K562 (cell line): ENCODE measurements at regions not wholly inside any gene's neighbourhood (a gene's known extent, or its start where the extent isn't known, plus 50 kb on each side); places are given as distances from the start of the nearest gene placed in this dataset.

Source experiments
- ATAC-seq: fragments of 200-7000 bp; cut with Tn5 transposase; 3 replicates; pipeline ENCODE4 v1.9.1; 2020; ENCODE audit warnings: moderate library complexity
- BruUV-seq: library from RNA; stranded (reverse); fragments of 400-500 nt; replicated peaks from 2 replicates; lab custom pipeline; 2021; lab: Mats Ljungman, UMichigan
- CTCF ChIA-PET: fragments of 300-600 bp; formaldehyde crosslinking; extraction: SDS; loops from one replicate; lab custom pipeline; 2021; ENCODE audit warnings: low intra/inter-chr PET ratio; lab: Yijun Ruan, JAX
- POLR2A ChIA-PET: fragments of 300-600, 350-650 bp; sonication (Branson Sonifier 250); formaldehyde crosslinking; extraction: SDS; loops from one replicate; lab custom pipeline; 2021; ENCODE audit warnings: antibody characterized with exemption, inconsistent platforms; lab: Yijun Ruan, JAX
- DNase-seq, 4 experiments: peaks; one replicate each; pipeline versions ENCODE4 v3.0.0 to v3.0.0-alpha.2; 2011 to 2018; ENCODE audit warnings: low spot score in 3 of 4, mixed read lengths in 3 of 4; ENCODE audit errors: extremely low read depth in 1 of 4
- FAIRE-seq: peaks from 2 replicates; lab custom pipeline; 2011; peaks lifted over from hg19 to GRCh38; lab: Jason Lieb, UNC
- H2AFZ ChIP-seq: 2 replicates; pipeline ENCODE4 v1.6.0; 2011; ENCODE audit warnings: low read depth, low read length, control low read depth, inconsistent platforms
- H3K27ac ChIP-seq: fragments of 200-600 bp; 3 replicates; pipeline ENCODE4 v1.8.0; 2011; ENCODE audit warnings: low read depth, mild to moderate bottlenecking, control low read depth, inconsistent platforms, low read length, moderate library complexity, mixed read lengths; ENCODE audit errors: extremely low read depth
- H3K27me3 ChIP-seq, 2 experiments: fragments of 300-600 bp in 1 of 2; 2 replicates in 1 of 2; 3 replicates in 1 of 2; pipeline versions ENCODE4 v1.6.0 to v1.8.0; 2011; ENCODE audit warnings: inconsistent platforms in 2 of 2, low read length in 2 of 2, mild to moderate bottlenecking in 1 of 2, mixed read lengths in 1 of 2, moderate library complexity in 1 of 2; ENCODE audit not compliant: control insufficient read depth in 2 of 2, insufficient read depth in 2 of 2
- H3K36me3 ChIP-seq: fragments of 300-600 bp; 3 replicates; pipeline ENCODE4 v1.8.0; 2011; ENCODE audit warnings: mild to moderate bottlenecking, low read length, inconsistent platforms; ENCODE audit not compliant: control insufficient read depth, insufficient read depth
- H3K4me1 ChIP-seq, 2 experiments: fragments of 200-600 bp in 1 of 2; replicated peaks in 1 of 2; 2 replicates in 1 of 2; 3 replicates in 1 of 2; pipeline versions ENCODE4 v1.5.1 to v1.8.0; 2011; ENCODE audit warnings: inconsistent platforms in 2 of 2, low read length in 2 of 2, mild to moderate bottlenecking in 1 of 2, mixed read lengths in 1 of 2, moderate library complexity in 1 of 2; ENCODE audit not compliant: control insufficient read depth in 2 of 2, insufficient read depth in 2 of 2
- H3K4me2 ChIP-seq: 2 replicates; pipeline ENCODE4 v1.6.1; 2011; ENCODE audit warnings: low read length, control low read depth, inconsistent platforms, mixed read lengths; ENCODE audit not compliant: insufficient read depth
- H3K4me3 ChIP-seq: fragments of 200-600 bp; sonication (generic), shearing (Covaris generic); 2 replicates; pipeline ENCODE4 v1.5.1; 2016; ENCODE audit warnings: control low read depth, inconsistent platforms
- H3K79me2 ChIP-seq: fragments of 200-600 bp; 3 replicates; pipeline ENCODE4 v1.8.0; 2011; ENCODE audit warnings: low read length, inconsistent platforms; ENCODE audit not compliant: control insufficient read depth, insufficient read depth
- H3K9ac ChIP-seq, 2 experiments: 2 replicates each; pipeline versions ENCODE4 v1.6.0 to v1.6.1; 2011; ENCODE audit warnings: low read depth in 2 of 2, low read length in 2 of 2, control low read depth in 1 of 2, inconsistent platforms in 1 of 2, mild to moderate bottlenecking in 1 of 2, mixed read lengths in 1 of 2; ENCODE audit not compliant: insufficient read depth in 1 of 2
- H3K9me1 ChIP-seq: one replicate; pipeline ENCODE4 v1.6.0; 2011; ENCODE audit warnings: inconsistent platforms, mild to moderate bottlenecking, low read length, moderate library complexity; ENCODE audit not compliant: control insufficient read depth, insufficient read depth
- H3K9me3 ChIP-seq: replicated peaks from 2 replicates; pipeline ENCODE4 v1.5.1; 2011; ENCODE audit warnings: low read depth, low read length, inconsistent platforms; ENCODE audit not compliant: control insufficient read depth, insufficient read depth
- H4K20me1 ChIP-seq: replicated peaks from 2 replicates; pipeline ENCODE4 v1.6.1; 2011; ENCODE audit warnings: low read length, inconsistent platforms, mixed read lengths; ENCODE audit not compliant: control insufficient read depth, insufficient read depth
- COPS2 ChIP-seq: fragments of 450-650 bp; conservative IDR thresholded peaks from 2 replicates; pipeline ENCODE4 v1.6.1; 2016; ENCODE audit warnings: mild to moderate bottlenecking, moderate library complexity
- FOXJ2 ChIP-seq: fragments of 200-800 bp; sonication (Bioruptor generic); IDR thresholded peaks from 2 replicates; pipeline ENCODE4 v1.6.1; 2016; ENCODE audit warnings: missing genetic modification characterization, missing compliant biosample characterization
- HNRNPL ChIP-seq: fragments of 200-400 bp; formaldehyde crosslinking; IDR thresholded peaks from 2 replicates; pipeline ENCODE4 v1.6.1; 2017; ENCODE audit warnings: low read depth, mild to moderate bottlenecking, low read length
- NCOA2 ChIP-seq, 2 experiments: fragments of 450-650 bp; IDR thresholded peaks; 2 replicates each; pipeline ENCODE4 v1.6.1; 2018; ENCODE audit warnings: mild to moderate bottlenecking in 2 of 2, moderate library complexity in 1 of 2; ENCODE audit not compliant: partially characterized antibody in 2 of 2
- SIN3B ChIP-seq: fragments of 450-650 bp; IDR thresholded peaks from 2 replicates; pipeline ENCODE4 v1.6.1; 2017; ENCODE audit warnings: low read depth, mild to moderate bottlenecking, moderate library complexity
- SP2 ChIP-seq: IDR thresholded peaks from 2 replicates; pipeline ENCODE4 v1.6.1; 2011; ENCODE audit warnings: mild to moderate bottlenecking, low read depth, low read length, moderate library complexity; ENCODE audit not compliant: poor library complexity, severe bottlenecking; ENCODE audit errors: extremely low read depth
- TEAD2 ChIP-seq: fragments of 450-650 bp; IDR thresholded peaks from 2 replicates; pipeline ENCODE4 v1.6.1; 2016; ENCODE audit warnings: missing genetic modification characterization, control low read depth, missing compliant biosample characterization
- ZFP36 ChIP-seq: fragments of 150-350 bp; IDR thresholded peaks from 2 replicates; pipeline ENCODE4 v1.6.1; 2018; ENCODE audit warnings: low read length, low read depth; ENCODE audit not compliant: partially characterized antibody
- ZNF197 ChIP-seq: fragments of 200-800 bp; sonication (Bioruptor generic); IDR thresholded peaks from 2 replicates; pipeline ENCODE4 v1.6.1; 2016; ENCODE audit warnings: low read depth, missing genetic modification characterization, missing compliant biosample characterization
- ZNF384 ChIP-seq: IDR thresholded peaks from 2 replicates; pipeline ENCODE4 v1.6.1; 2012; ENCODE audit warnings: low read depth, low read length, improper control_type of control experiment
- WGBS: fragments of 100-300 bp; shearing (Covaris generic); methylation state at CpG from one replicate; pipeline ENCODE4 v1.1.6; 2016; ENCODE audit warnings: low coverage, mixed read lengths; ENCODE audit not compliant: insufficient coverage; ENCODE audit errors: missing lambda C conversion rate; 5-methylcytosine and 5-hydroxymethylcytosine counted together
- in situ Hi-C: fragments of 300-500 bp; cut with MboI; formaldehyde crosslinking; loops from 4 replicates; pipeline ENCODE4 v1.15.0; 2018; ENCODE audit warnings: inconsistent platforms, mixed read lengths
- intact Hi-C: fragments of 100-400 bp; cut with micrococcal nuclease; formaldehyde crosslinking; loops from 2 replicates; pipeline ENCODE4 v1.14.2; 2022
- TF ChIP-seq, protein P1 (sequence below), 2 experiments: fragments of 450-650 bp; conservative IDR thresholded peaks; 2 replicates each; pipeline ENCODE4 v1.6.1; 2017; ENCODE audit warnings: mild to moderate bottlenecking in 2 of 2, moderate library complexity in 2 of 2
- TF ChIP-seq, protein P2 (sequence below): fragments of 450-650 bp; IDR thresholded peaks from 2 replicates; pipeline ENCODE4 v1.6.1; 2016

DNA sequence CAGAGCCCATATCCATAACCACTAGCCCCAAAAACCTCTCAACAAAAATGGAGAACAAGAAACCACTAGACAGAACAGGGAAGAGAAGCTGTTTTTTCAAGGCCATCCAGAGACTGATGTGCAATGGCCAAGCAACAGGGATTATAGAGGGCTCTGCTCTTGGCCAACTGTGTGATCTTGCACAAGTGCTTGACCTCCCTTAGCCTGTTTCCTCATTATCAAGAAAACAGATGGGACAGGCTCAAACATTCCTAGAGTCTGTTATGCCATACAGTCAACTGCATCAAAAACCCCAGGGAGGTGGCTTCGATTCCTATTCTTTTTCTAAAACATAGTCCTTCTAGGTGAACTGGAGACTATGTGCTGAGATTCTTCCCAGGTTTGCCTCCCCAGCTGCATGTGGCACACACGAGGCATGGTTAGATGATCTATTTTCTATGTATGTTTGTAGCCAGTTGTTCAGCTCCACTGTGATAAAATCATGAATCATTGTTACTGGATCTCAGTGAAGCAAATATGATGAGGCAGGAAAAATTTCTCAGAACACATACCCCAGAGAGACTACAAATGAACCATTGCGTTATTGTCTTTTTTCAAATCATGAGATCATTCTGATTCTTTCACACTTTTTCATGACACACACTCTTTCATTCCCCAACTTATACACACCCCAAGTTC is 132.9 kb upstream of the TGFBR2 start:
- Histone ChIP-seq H4K20me1 (no peaks in the 10 kb centered on the region), H3K9me1 (no peaks in the 10 kb centered on the region), H3K9me3 (no peaks in the 10 kb centered on the region), H3K4me1 (no peaks in the 10 kb centered on the region), H3K27ac (no peak overlapping the region), H3K79me2 (no peaks in the 10 kb centered on the region), H3K36me3 (no peaks in the 10 kb centered on the region), H3K4me3 (no peak overlapping the region), H2AFZ (no peak overlapping the region), H3K4me2 (no peak overlapping the region), H3K9ac (no peak overlapping the region), H3K27me3 (no peaks in the 10 kb centered on the region)
- intact Hi-C loops: no loop called here
- 0% methylated on average over 3 of the region's 3 CpGs for WGBS
- TF ChIP-seq ZNF384 (no peak), HNRNPL (no peak)
- POLR2A ChIA-PET: no interaction called here
- in situ Hi-C loops: no loop called here
- CTCF ChIA-PET: no interaction called here
- no peak for FAIRE-seq
- no peak for ATAC-seq
- DNase-seq: no peak
- no TSS peak for BruUV-seq

DNA sequence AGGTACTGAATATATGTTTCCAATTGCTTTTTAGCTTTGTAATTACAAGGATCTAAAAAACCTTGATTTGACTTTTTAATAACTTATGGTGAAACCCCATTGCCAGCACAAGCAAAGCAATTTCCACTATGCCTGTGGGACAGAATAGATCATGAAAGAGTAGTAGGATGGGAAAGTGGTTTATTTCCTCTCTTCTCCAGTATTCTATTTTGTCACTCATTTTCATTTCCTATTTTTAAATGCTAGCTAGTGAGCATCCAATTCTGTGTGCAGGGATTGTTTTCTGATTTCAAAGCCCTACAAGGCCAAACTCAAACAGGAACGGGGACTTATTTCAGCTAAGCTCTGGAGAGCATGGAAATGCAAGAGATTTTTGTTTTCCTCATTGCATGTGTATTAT is 132.0 kb upstream of the TGFBR2 start:
- no peaks in the 10 kb centered on the region for H3K36me3 ChIP-seq
- ATAC-seq (no peak), DNase-seq (no peak), FAIRE-seq (no peak)
- no peak overlapping the region for H3K9ac ChIP-seq
- in situ Hi-C loops (no loop called here), intact Hi-C loops (no loop called here)
- no peak overlapping the region for H2AFZ ChIP-seq
- no peak overlapping the region for H3K4me3 ChIP-seq
- H3K9me3 ChIP-seq: no peaks in the 10 kb centered on the region
- no peak overlapping the region for H3K27ac ChIP-seq
- H3K79me2 ChIP-seq: no peaks in the 10 kb centered on the region
- no peaks in the 10 kb centered on the region for H3K9me1 ChIP-seq
- no peaks in the 10 kb centered on the region for H4K20me1 ChIP-seq
- no TSS peak for BruUV-seq
- H3K4me1 ChIP-seq: no peaks in the 10 kb centered on the region
- 0% methylated on average over 1 of the region's 1 CpG for WGBS
- POLR2A ChIA-PET: no interaction called here
- CTCF ChIA-PET: no interaction called here
- H3K27me3 ChIP-seq: no peaks in the 10 kb centered on the region
- no peak overlapping the region for H3K4me2 ChIP-seq
- TF ChIP-seq ZFP36: no peak
- TF ChIP-seq, protein P1, sequence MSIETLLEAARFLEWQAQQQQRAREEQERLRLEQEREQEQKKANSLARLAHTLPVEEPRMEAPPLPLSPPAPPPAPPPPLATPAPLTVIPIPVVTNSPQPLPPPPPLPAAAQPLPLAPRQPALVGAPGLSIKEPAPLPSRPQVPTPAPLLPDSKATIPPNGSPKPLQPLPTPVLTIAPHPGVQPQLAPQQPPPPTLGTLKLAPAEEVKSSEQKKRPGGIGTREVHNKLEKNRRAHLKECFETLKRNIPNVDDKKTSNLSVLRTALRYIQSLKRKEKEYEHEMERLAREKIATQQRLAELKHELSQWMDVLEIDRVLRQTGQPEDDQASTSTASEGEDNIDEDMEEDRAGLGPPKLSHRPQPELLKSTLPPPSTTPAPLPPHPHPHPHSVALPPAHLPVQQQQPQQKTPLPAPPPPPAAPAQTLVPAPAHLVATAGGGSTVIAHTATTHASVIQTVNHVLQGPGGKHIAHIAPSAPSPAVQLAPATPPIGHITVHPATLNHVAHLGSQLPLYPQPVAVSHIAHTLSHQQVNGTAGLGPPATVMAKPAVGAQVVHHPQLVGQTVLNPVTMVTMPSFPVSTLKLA (conservative IDR thresholded peaks at IDR 0.05): no peak
- TF ChIP-seq NCOA2 (IDR thresholded peaks at IDR 0.05; ENCODE audit: partially characterized antibody in 2 of 2): no peak
- TF ChIP-seq ZNF197 (CRISPR knock-in tag): no peak
- TF ChIP-seq, protein P2, sequence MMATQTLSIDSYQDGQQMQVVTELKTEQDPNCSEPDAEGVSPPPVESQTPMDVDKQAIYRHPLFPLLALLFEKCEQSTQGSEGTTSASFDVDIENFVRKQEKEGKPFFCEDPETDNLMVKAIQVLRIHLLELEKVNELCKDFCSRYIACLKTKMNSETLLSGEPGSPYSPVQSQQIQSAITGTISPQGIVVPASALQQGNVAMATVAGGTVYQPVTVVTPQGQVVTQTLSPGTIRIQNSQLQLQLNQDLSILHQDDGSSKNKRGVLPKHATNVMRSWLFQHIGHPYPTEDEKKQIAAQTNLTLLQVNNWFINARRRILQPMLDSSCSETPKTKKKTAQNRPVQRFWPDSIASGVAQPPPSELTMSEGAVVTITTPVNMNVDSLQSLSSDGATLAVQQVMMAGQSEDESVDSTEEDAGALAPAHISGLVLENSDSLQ: no peak
- TF ChIP-seq COPS2: no peak
- TF ChIP-seq SP2: no peak
- no peak for TF ChIP-seq SIN3B
- TF ChIP-seq FOXJ2 (tag): no peak
- no peak for TF ChIP-seq TEAD2 (tag)
